AG04450 (cell line): ENCODE measurements at regions not wholly inside any gene's neighbourhood (a gene's known extent, or its start where the extent isn't known, plus 50 kb on each side); places are given as distances from the start of the nearest gene placed in this dataset.

Experiments used
- CTCF ChIA-PET: fragments of 300-600, 350-600 bp; formaldehyde crosslinking; extraction: SDS; loops from one replicate; lab custom pipeline; 2022; ENCODE audit warnings: antibody characterized with exemption, inconsistent platforms; lab: Charles Lee
- POLR2A ChIA-PET: fragments of 350-600 bp; formaldehyde crosslinking; extraction: SDS; loops from one replicate; lab custom pipeline; 2021; ENCODE audit warnings: antibody characterized with exemption, inconsistent platforms; lab: Yijun Ruan, JAX
- DNase-seq: peaks from one replicate; pipeline ENCODE4 v3.0.0-alpha.2; 2011; ENCODE audit warnings: low read depth, low spot score
- H3K27ac ChIP-seq: one replicate; pipeline ENCODE4 v1.5.1; 2012; ENCODE audit warnings: low read depth, low read length, control low read depth
- H3K27me3 ChIP-seq: one replicate; pipeline ENCODE4 v1.6.0; 2012; ENCODE audit warnings: low read length; ENCODE audit not compliant: control insufficient read depth, insufficient read depth
- H3K4me3 ChIP-seq: 2 replicates; pipeline ENCODE4 v1.5.1; 2011; ENCODE audit warnings: mild to moderate bottlenecking, low read depth, low read length, control low read depth
- H3K9me3 ChIP-seq: 2 replicates; pipeline ENCODE4 v1.5.1; 2012; ENCODE audit warnings: low read length; ENCODE audit not compliant: control insufficient read depth, insufficient read depth
- CTCF ChIP-seq: IDR thresholded peaks from 2 replicates; pipeline ENCODE4 v1.5.1; 2011; ENCODE audit warnings: low read depth, low read length, control low read depth, inconsistent platforms

- CTCF ChIA-PET, result no interaction called here
- Histone ChIP-seq H3K9me3 (peaks cover 18% of the 10 kb centered on the region), H3K27me3 (no peaks in the 10 kb centered on the region), H3K4me3 (no peak overlapping the region), H3K27ac (no peak overlapping the region)
- no peak for TF ChIP-seq CTCF
- POLR2A ChIA-PET, result no interaction called here
- DNase-seq, result no peak
These were observed 462.4 kb upstream of the NUPR2 start for GRCh38 chr7:56578612-56579011.

- DNase-seq, result no peak
- no peak for TF ChIP-seq CTCF
- no peak overlapping the region for H3K4me3 ChIP-seq
- no peaks in the 10 kb centered on the region for H3K27me3 ChIP-seq
- POLR2A ChIA-PET, result no interaction called here
- CTCF ChIA-PET, result no interaction called here
- H3K9me3 ChIP-seq, result peaks cover 38% of the 10 kb centered on the region
- no peak overlapping the region for H3K27ac ChIP-seq
These were observed 454.8 kb upstream of the NUPR2 start for GRCh38 chr7:56570968-56571367.

- POLR2A ChIA-PET, result no interaction called here
- CTCF ChIA-PET, result no interaction called here
- no peak overlapping the region for H3K4me3 ChIP-seq
These were observed 422.6 kb upstream of the NUPR2 start for GRCh38 chr7:56538541-56539429.

GRCh38 chr7:56537952-56538351 is 421.7 kb upstream of the NUPR2 start:
- H3K4me3 ChIP-seq, result no peak overlapping the region
- H3K9me3 ChIP-seq, result peaks cover 61% of the 10 kb centered on the region
- no peak for TF ChIP-seq CTCF
- POLR2A ChIA-PET, result no interaction called here
- H3K27me3 ChIP-seq, result no peaks in the 10 kb centered on the region
- DNase-seq, result no peak
- CTCF ChIA-PET, result no interaction called here
- no peak overlapping the region for H3K27ac ChIP-seq

More at GRCh38 chr7:56538541-56539429, 422.6 kb upstream of the NUPR2 start:
- no peak for DNase-seq
- H3K27me3 ChIP-seq, result no peaks in the 10 kb centered on the region
- TF ChIP-seq CTCF, result no peak
- H3K27ac ChIP-seq, result no peak overlapping the region
- peaks cover 67% of the 10 kb centered on the region for H3K9me3 ChIP-seq

- CTCF ChIA-PET, result no interaction called here
- POLR2A ChIA-PET, result no interaction called here
- Histone ChIP-seq H3K9me3 (peaks cover 57% of the 10 kb centered on the region), H3K4me3 (no peak overlapping the region), H3K27ac (no peak overlapping the region), H3K27me3 (no peaks in the 10 kb centered on the region)
- no peak for TF ChIP-seq CTCF
- DNase-seq, result no peak
These were observed 421.3 kb upstream of the NUPR2 start for GRCh38 chr7:56537477-56537876.
